Nephron progenitor cell (in vitro differentiated cells): ENCODE measurements at regions not wholly inside any gene's neighbourhood (a gene's known extent, or its start where the extent isn't known, plus 50 kb on each side); places are given as distances from the start of the nearest gene placed in this dataset.
A peak's percentile ranks its signal among the peaks of the same experiment; 100 is the strongest.

Source experiments
- DNase-seq: peaks from one replicate; pipeline ENCODE4 v3.0.0; 2021
- H3K27ac Mint-ChIP-seq: 2 replicates; pipeline ENCODE4 v1.8.0; 2021; ENCODE audit warnings: mild to moderate bottlenecking, moderate library complexity, mixed read lengths
- H3K27me3 Mint-ChIP-seq: 2 replicates; pipeline ENCODE4 v1.8.0; 2021; ENCODE audit warnings: mild to moderate bottlenecking, low read depth, mixed read lengths; ENCODE audit not compliant: poor library complexity
- H3K36me3 Mint-ChIP-seq: 2 replicates; pipeline ENCODE4 v1.8.0; 2021; ENCODE audit warnings: low read depth, mixed read lengths
- H3K4me1 Mint-ChIP-seq: 2 replicates; pipeline ENCODE4 v1.8.0; 2021; ENCODE audit warnings: mixed read lengths
- H3K4me3 Mint-ChIP-seq: 2 replicates; pipeline ENCODE4 v1.8.0; 2021; ENCODE audit warnings: mild to moderate bottlenecking, moderate library complexity, mixed read lengths
- H3K9me3 Mint-ChIP-seq: 2 replicates; pipeline ENCODE4 v1.8.0; 2021; ENCODE audit warnings: mild to moderate bottlenecking, moderate library complexity, mixed read lengths
- TF ChIP-seq, protein P1 (sequence below): fragments of 200-600 bp; sonication (generic); IDR thresholded peaks from 2 replicates; pipeline ENCODE4 v1.5.0; 2021; ENCODE audit warnings: antibody characterized with exemption

GRCh38 chr3:59456852-59457485, 407.1 kb upstream of the CFAP20DC start:
- Mint-ChIP-seq H3K4me1 (peaks cover 8% of the 10 kb centered on the region), H3K9me3 (peaks cover 14% of the 10 kb centered on the region), H3K27ac (no peak overlapping the region), H3K4me3 (no peak overlapping the region), H3K27me3 (no peaks in the 10 kb centered on the region), H3K36me3 (peaks cover 3% of the 10 kb centered on the region)
- TF ChIP-seq, protein P1, sequence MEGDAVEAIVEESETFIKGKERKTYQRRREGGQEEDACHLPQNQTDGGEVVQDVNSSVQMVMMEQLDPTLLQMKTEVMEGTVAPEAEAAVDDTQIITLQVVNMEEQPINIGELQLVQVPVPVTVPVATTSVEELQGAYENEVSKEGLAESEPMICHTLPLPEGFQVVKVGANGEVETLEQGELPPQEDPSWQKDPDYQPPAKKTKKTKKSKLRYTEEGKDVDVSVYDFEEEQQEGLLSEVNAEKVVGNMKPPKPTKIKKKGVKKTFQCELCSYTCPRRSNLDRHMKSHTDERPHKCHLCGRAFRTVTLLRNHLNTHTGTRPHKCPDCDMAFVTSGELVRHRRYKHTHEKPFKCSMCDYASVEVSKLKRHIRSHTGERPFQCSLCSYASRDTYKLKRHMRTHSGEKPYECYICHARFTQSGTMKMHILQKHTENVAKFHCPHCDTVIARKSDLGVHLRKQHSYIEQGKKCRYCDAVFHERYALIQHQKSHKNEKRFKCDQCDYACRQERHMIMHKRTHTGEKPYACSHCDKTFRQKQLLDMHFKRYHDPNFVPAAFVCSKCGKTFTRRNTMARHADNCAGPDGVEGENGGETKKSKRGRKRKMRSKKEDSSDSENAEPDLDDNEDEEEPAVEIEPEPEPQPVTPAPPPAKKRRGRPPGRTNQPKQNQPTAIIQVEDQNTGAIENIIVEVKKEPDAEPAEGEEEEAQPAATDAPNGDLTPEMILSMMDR, result no peak
- no peak for DNase-seq

- H3K27ac Mint-ChIP-seq, result peak overlapping the region; percentile 65
- no peak for DNase-seq
- no peak overlapping the region for H3K4me3 Mint-ChIP-seq
- H3K27me3 Mint-ChIP-seq, result peaks cover 4% of the 10 kb centered on the region
- no peaks in the 10 kb centered on the region for H3K36me3 Mint-ChIP-seq
- no peaks in the 10 kb centered on the region for H3K9me3 Mint-ChIP-seq
- peaks cover 25% of the 10 kb centered on the region for H3K4me1 Mint-ChIP-seq
- TF ChIP-seq, protein P1, result no peak
These were observed 402.2 kb upstream of the CFAP20DC start for GRCh38 chr3:59451800-59452746.

GRCh38 chr3:59450946-59451763, 401.3 kb upstream of the CFAP20DC start:
- peak overlapping the region; percentile 65 for H3K27ac Mint-ChIP-seq
- TF ChIP-seq, protein P1, result no peak
- no peak for DNase-seq
- peaks cover 35% of the 10 kb centered on the region for H3K4me1 Mint-ChIP-seq
- no peaks in the 10 kb centered on the region for H3K36me3 Mint-ChIP-seq
- H3K4me3 Mint-ChIP-seq, result no peak overlapping the region
- H3K9me3 Mint-ChIP-seq, result no peaks in the 10 kb centered on the region
- peaks cover 4% of the 10 kb centered on the region for H3K27me3 Mint-ChIP-seq

DNA sequence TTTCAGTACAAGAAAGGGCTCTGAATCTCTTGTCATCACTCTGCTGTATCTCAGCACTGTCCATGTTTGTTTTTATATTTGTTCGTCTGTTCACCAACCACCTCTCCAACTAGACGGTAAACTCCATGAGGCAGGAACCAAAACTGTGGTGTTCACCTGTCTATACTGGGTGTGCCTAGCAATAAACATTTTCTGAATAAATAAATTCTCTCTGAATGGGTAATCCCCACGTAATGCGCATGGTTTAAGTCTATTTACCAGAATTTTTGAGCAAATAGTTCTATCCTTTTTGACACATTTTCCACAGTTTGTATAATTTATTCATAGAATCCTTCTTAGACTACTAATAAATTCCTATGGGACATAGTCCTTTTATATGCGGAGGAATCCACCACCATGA, 400.6 kb upstream of the CFAP20DC start:
- H3K9me3 Mint-ChIP-seq, result no peaks in the 10 kb centered on the region
- H3K27ac Mint-ChIP-seq, result no peak overlapping the region
- DNase-seq, result no peak
- TF ChIP-seq, protein P1, result no peak
- H3K4me3 Mint-ChIP-seq, result no peak overlapping the region
- peaks cover 42% of the 10 kb centered on the region for H3K4me1 Mint-ChIP-seq
- H3K36me3 Mint-ChIP-seq, result no peaks in the 10 kb centered on the region
- H3K27me3 Mint-ChIP-seq, result peaks cover 4% of the 10 kb centered on the region

DNA sequence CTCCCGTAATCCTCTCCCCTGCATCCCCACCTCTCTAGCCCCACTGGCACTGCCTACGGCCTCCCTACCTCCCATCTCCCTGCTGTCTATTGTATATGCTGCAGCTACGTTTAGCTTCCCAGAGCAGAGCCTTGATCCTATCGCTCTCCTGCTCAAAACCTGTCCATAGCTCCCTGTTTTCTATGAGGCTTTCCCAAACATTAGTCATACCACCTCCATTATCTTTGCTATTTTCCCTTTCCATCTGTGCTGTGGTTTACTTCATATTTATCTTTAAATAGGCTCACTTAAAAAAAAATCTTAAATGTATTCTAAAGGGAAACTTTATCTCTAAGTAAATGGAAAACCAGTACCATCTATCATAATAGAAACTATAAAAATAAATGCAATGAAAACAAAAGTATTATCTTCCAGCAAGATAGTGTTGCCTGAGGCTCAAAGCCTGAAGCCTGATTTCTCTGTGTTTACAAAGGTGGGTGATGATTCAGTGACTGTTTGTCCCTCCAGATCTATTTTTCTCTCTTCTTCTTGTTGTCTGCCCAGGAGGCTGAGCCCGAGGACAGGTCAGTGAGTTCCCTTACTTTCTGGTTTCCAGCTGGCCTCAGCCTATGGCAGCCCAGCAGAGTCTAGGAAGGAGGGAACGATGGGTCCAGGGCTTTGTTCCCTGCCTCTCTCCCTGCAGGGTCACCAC, 397.1 kb upstream of the CFAP20DC start:
- peaks cover 63% of the 10 kb centered on the region for H3K4me1 Mint-ChIP-seq
- peaks cover 4% of the 10 kb centered on the region for H3K27me3 Mint-ChIP-seq
- H3K27ac Mint-ChIP-seq, result no peak overlapping the region
- DNase-seq, result no peak
- H3K9me3 Mint-ChIP-seq, result no peaks in the 10 kb centered on the region
- no peaks in the 10 kb centered on the region for H3K36me3 Mint-ChIP-seq
- no peak overlapping the region for H3K4me3 Mint-ChIP-seq
- TF ChIP-seq, protein P1, result no peak
